H9 (cell line): ENCODE measurements at regions not wholly inside any gene's neighbourhood (a gene's known extent, or its start where the extent isn't known, plus 50 kb on each side); places are given as distances from the start of the nearest gene placed in this dataset.

Experiments
- DNase-seq: peaks from one replicate; pipeline ENCODE4 v3.0.0-alpha.2; 2017
- H2AFZ ChIP-seq: one replicate; pipeline ENCODE4 v1.6.1; 2013; ENCODE audit warnings: mild to moderate bottlenecking, low read length, control low read depth, moderate library complexity
- H2AK5ac ChIP-seq: 2 replicates; pipeline ENCODE4 v1.6.1; 2013; ENCODE audit warnings: low read length, control low read depth, mixed read lengths; ENCODE audit not compliant: insufficient read length
- H2BK120ac ChIP-seq: one replicate; pipeline ENCODE4 v1.6.1; 2013; ENCODE audit warnings: low read depth, mild to moderate bottlenecking, low read length, control low read depth, inconsistent platforms; ENCODE audit not compliant: poor library complexity, severe bottlenecking
- H2BK12ac ChIP-seq: 2 replicates; pipeline ENCODE4 v1.6.1; 2013; ENCODE audit warnings: low read length, control low read depth, mixed read lengths, low read depth; ENCODE audit not compliant: insufficient read length
- H2BK15ac ChIP-seq: 2 replicates; pipeline ENCODE4 v1.6.1; 2013; ENCODE audit warnings: low read depth, low read length, control low read depth
- H2BK20ac ChIP-seq: one replicate; pipeline ENCODE4 v1.6.1; 2013; ENCODE audit warnings: low read depth, mild to moderate bottlenecking, low read length, control low read depth, inconsistent platforms; ENCODE audit not compliant: poor library complexity, severe bottlenecking
- H2BK5ac ChIP-seq: 2 replicates; pipeline ENCODE4 v1.6.1; 2013; ENCODE audit warnings: low read length, control low read depth, mixed read lengths; ENCODE audit not compliant: insufficient read length
- H3K14ac ChIP-seq: 2 replicates; pipeline ENCODE4 v1.6.1; 2013; ENCODE audit warnings: low read length, control low read depth; ENCODE audit not compliant: insufficient read depth
- H3K18ac ChIP-seq: 2 replicates; pipeline ENCODE4 v1.6.1; 2013; ENCODE audit warnings: low read depth, mild to moderate bottlenecking, mixed read lengths, low read length, control low read depth; ENCODE audit not compliant: insufficient read length
- H3K23ac ChIP-seq: 2 replicates; pipeline ENCODE4 v1.6.1; 2013; ENCODE audit warnings: low read length, control low read depth, mixed read lengths, low read depth; ENCODE audit not compliant: insufficient read length
- H3K23me2 ChIP-seq: 2 replicates; pipeline ENCODE4 v1.6.1; 2013; ENCODE audit warnings: low read depth, mild to moderate bottlenecking, mixed read lengths, low read length, control low read depth; ENCODE audit not compliant: insufficient read length, poor library complexity, severe bottlenecking
- H3K27ac ChIP-seq: 2 replicates; pipeline ENCODE4 v1.5.1; 2013; ENCODE audit warnings: low read length, control low read depth, mixed read lengths, low read depth; ENCODE audit not compliant: insufficient read length
- H3K27me3 ChIP-seq: 2 replicates; pipeline ENCODE4 v1.6.1; 2013; ENCODE audit warnings: low read length, control low read depth, inconsistent platforms; ENCODE audit not compliant: insufficient read depth
- H3K4ac ChIP-seq: 2 replicates; pipeline ENCODE4 v1.6.1; 2013; ENCODE audit warnings: low read depth, mild to moderate bottlenecking, control low read depth, inconsistent platforms, low read length, moderate library complexity
- H3K4me1 ChIP-seq: 2 replicates; pipeline ENCODE4 v1.6.1; 2013; ENCODE audit warnings: low read length, control low read depth, inconsistent platforms; ENCODE audit not compliant: insufficient read depth
- H3K4me2 ChIP-seq: 2 replicates; pipeline ENCODE4 v1.6.1; 2013; ENCODE audit warnings: low read length, control low read depth, mixed read lengths; ENCODE audit not compliant: insufficient read length, insufficient read depth
- H3K56ac ChIP-seq: 2 replicates; pipeline ENCODE4 v1.6.1; 2013; ENCODE audit warnings: low read depth, mild to moderate bottlenecking, mixed read lengths, low read length, control low read depth; ENCODE audit not compliant: insufficient read length
- H3K79me1 ChIP-seq: 2 replicates; pipeline ENCODE4 v1.6.1; 2013; ENCODE audit warnings: low read depth, mild to moderate bottlenecking, moderate library complexity, low read length, control low read depth, inconsistent platforms; ENCODE audit not compliant: insufficient read depth, poor library complexity, severe bottlenecking
- H3K79me2 ChIP-seq: 2 replicates; pipeline ENCODE4 v1.6.1; 2013; ENCODE audit warnings: low read length, control low read depth, inconsistent platforms; ENCODE audit not compliant: insufficient read depth
- H3K9ac ChIP-seq: 2 replicates; pipeline ENCODE4 v1.6.1; 2013; ENCODE audit warnings: low read length, control low read depth, mixed read lengths; ENCODE audit not compliant: insufficient read length; ENCODE audit errors: extremely low read depth
- H3K9me3 ChIP-seq: one replicate; pipeline ENCODE4 v1.6.1; 2013; ENCODE audit warnings: low read depth, low read length, inconsistent platforms; ENCODE audit not compliant: control insufficient read depth
- H3T11ph ChIP-seq: one replicate; pipeline ENCODE4 v1.6.1; 2013; ENCODE audit warnings: mild to moderate bottlenecking, low read length, control low read depth, inconsistent platforms
- H4K20me1 ChIP-seq: one replicate; pipeline ENCODE4 v1.6.1; 2013; ENCODE audit not compliant: control insufficient read depth, insufficient read length, insufficient read depth
- H4K5ac ChIP-seq: 2 replicates; pipeline ENCODE4 v1.6.1; 2013; ENCODE audit warnings: low read depth, mild to moderate bottlenecking, mixed read lengths, low read length, control low read depth; ENCODE audit not compliant: insufficient read length
- H4K8ac ChIP-seq: replicated peaks from 2 replicates; pipeline ENCODE4 v1.6.1; 2013; ENCODE audit warnings: low read length, control low read depth, mixed read lengths, low read depth; ENCODE audit not compliant: insufficient read length
- H4K91ac ChIP-seq: 2 replicates; pipeline ENCODE4 v1.6.1; 2013; ENCODE audit warnings: low read depth, mild to moderate bottlenecking, moderate library complexity, mixed read lengths, low read length, control low read depth; ENCODE audit not compliant: insufficient read length
- H3K27ac Mint-ChIP-seq, 3 experiments: 2 replicates in 2 of 3; 3 replicates in 1 of 3; pipeline ENCODE4 v1.8.0; 2020 to 2021; ENCODE audit warnings: mixed read lengths in 3 of 3, mild to moderate bottlenecking in 1 of 3, moderate library complexity in 1 of 3
- H3K27me3 Mint-ChIP-seq: 2 replicates; pipeline ENCODE4 v1.8.0; 2021; ENCODE audit warnings: low read depth, mild to moderate bottlenecking, moderate library complexity, mixed read lengths
- H3K36me3 Mint-ChIP-seq, 3 experiments: 2 replicates in 2 of 3; 3 replicates in 1 of 3; pipeline ENCODE4 v1.8.0; 2020 to 2021; ENCODE audit warnings: low read depth in 3 of 3, mixed read lengths in 3 of 3; ENCODE audit not compliant: insufficient read depth in 1 of 3
- H3K4me1 Mint-ChIP-seq, 2 experiments: 2 replicates each; pipeline ENCODE4 v1.8.0; 2020; ENCODE audit warnings: mixed read lengths in 2 of 2
- H3K4me3 Mint-ChIP-seq, 2 experiments: 2 replicates in 1 of 2; 3 replicates in 1 of 2; pipeline ENCODE4 v1.8.0; 2020 to 2021; ENCODE audit warnings: mild to moderate bottlenecking in 2 of 2, mixed read lengths in 2 of 2, moderate library complexity in 1 of 2
- H3K9me3 Mint-ChIP-seq, 2 experiments: 2 replicates in 1 of 2; 3 replicates in 1 of 2; pipeline ENCODE4 v1.8.0; 2020; ENCODE audit warnings: mild to moderate bottlenecking in 2 of 2, mixed read lengths in 2 of 2, moderate library complexity in 1 of 2
- CTCF ChIP-seq: fragments of 200-600 bp; sonication (generic); conservative IDR thresholded peaks from 3 replicates; pipeline ENCODE4 v1.8.0; 2021; ENCODE audit warnings: antibody characterized with exemption, mild to moderate bottlenecking
- WGBS: extraction: QIAGEN DNeasy Blood & Tissue Kit; methylation state at CpG from one replicate; pipeline ENCODE4 v1.1.7; 2013; ENCODE audit warnings: missing lambda C conversion rate, low lambda C conversion rate, mixed read lengths; ENCODE audit not compliant: insufficient read length; ENCODE audit errors: extremely low coverage; 5-methylcytosine and 5-hydroxymethylcytosine counted together

- Histone ChIP-seq H3K9me3 (no peaks in the 10 kb centered on the region), H2BK120ac (no peak overlapping the region), H3K27me3 (no peaks in the 10 kb centered on the region), H2BK20ac (no peak overlapping the region), H3K79me1 (no peaks in the 10 kb centered on the region), H3K9ac (no peak overlapping the region), H2BK15ac (no peak overlapping the region), H3K4me1 (no peaks in the 10 kb centered on the region; the same call in 1 of the 2 replicates), H3K27ac (no peak overlapping the region), H4K91ac (no peak overlapping the region), H3T11ph (no peak overlapping the region), H3K79me2 (no peaks in the 10 kb centered on the region), H3K4ac (no peak overlapping the region), H2BK5ac (no peak overlapping the region), H4K5ac (no peak overlapping the region), H4K8ac (no peak overlapping the region), H3K14ac (no peak overlapping the region), H3K23me2 (no peaks in the 10 kb centered on the region), H2BK12ac (no peak overlapping the region), H2AK5ac (no peak overlapping the region), H3K56ac (no peak overlapping the region), H2AFZ (no peak overlapping the region), H3K23ac (no peak overlapping the region), H3K4me2 (no peak overlapping the region), H4K20me1 (no peaks in the 10 kb centered on the region), H3K18ac (no peak overlapping the region)
- WGBS, result no CpG with 5 or more reads among the region's 1 CpG
- TF ChIP-seq CTCF, result no peak
- Mint-ChIP-seq H3K9me3 (no peaks in the 10 kb centered on the region), H3K36me3 (no peaks in the 10 kb centered on the region), H3K4me3 (no peak overlapping the region), H3K4me1 (peaks cover 3 to 4% of the 10 kb centered on the region in 2 experiments), H3K27me3 (no peaks in the 10 kb centered on the region), H3K27ac (no peak overlapping the region; a peak in 1 of 7 replicates)
- no peak for DNase-seq
These were observed 408.5 kb upstream of the DCN start for GRCh38 chr12:91590966-91591638.
